K562 (cell line): ENCODE measurements at regions not wholly inside any gene's neighbourhood (a gene's known extent, or its start where the extent isn't known, plus 50 kb on each side); places are given as distances from the start of the nearest gene placed in this dataset.

Experiments
- ATAC-seq: fragments of 200-7000 bp; cut with Tn5 transposase; 3 replicates; pipeline ENCODE4 v1.9.1; 2020; ENCODE audit warnings: moderate library complexity
- BruUV-seq: library from RNA; stranded (reverse); fragments of 400-500 nt; replicated peaks from 2 replicates; lab custom pipeline; 2021; lab: Mats Ljungman, UMichigan
- CTCF ChIA-PET: fragments of 300-600 bp; formaldehyde crosslinking; extraction: SDS; loops from one replicate; lab custom pipeline; 2021; ENCODE audit warnings: low intra/inter-chr PET ratio; lab: Yijun Ruan, JAX
- POLR2A ChIA-PET: fragments of 300-600, 350-650 bp; sonication (Branson Sonifier 250); formaldehyde crosslinking; extraction: SDS; loops from one replicate; lab custom pipeline; 2021; ENCODE audit warnings: antibody characterized with exemption, inconsistent platforms; lab: Yijun Ruan, JAX
- DNase-seq, 4 experiments: peaks; one replicate each; pipeline versions ENCODE4 v3.0.0 to v3.0.0-alpha.2; 2011 to 2018; ENCODE audit warnings: low spot score in 3 of 4, mixed read lengths in 3 of 4; ENCODE audit errors: extremely low read depth in 1 of 4
- FAIRE-seq: peaks from 2 replicates; lab custom pipeline; 2011; peaks lifted over from hg19 to GRCh38; lab: Jason Lieb, UNC
- H2AFZ ChIP-seq: 2 replicates; pipeline ENCODE4 v1.6.0; 2011; ENCODE audit warnings: low read depth, low read length, control low read depth, inconsistent platforms
- H3K27ac ChIP-seq: fragments of 200-600 bp; 3 replicates; pipeline ENCODE4 v1.8.0; 2011; ENCODE audit warnings: low read depth, mild to moderate bottlenecking, control low read depth, inconsistent platforms, low read length, moderate library complexity, mixed read lengths; ENCODE audit errors: extremely low read depth
- H3K27me3 ChIP-seq, 2 experiments: fragments of 300-600 bp in 1 of 2; 2 replicates in 1 of 2; 3 replicates in 1 of 2; pipeline versions ENCODE4 v1.6.0 to v1.8.0; 2011; ENCODE audit warnings: inconsistent platforms in 2 of 2, low read length in 2 of 2, mild to moderate bottlenecking in 1 of 2, mixed read lengths in 1 of 2, moderate library complexity in 1 of 2; ENCODE audit not compliant: control insufficient read depth in 2 of 2, insufficient read depth in 2 of 2
- H3K36me3 ChIP-seq: fragments of 300-600 bp; 3 replicates; pipeline ENCODE4 v1.8.0; 2011; ENCODE audit warnings: mild to moderate bottlenecking, low read length, inconsistent platforms; ENCODE audit not compliant: control insufficient read depth, insufficient read depth
- H3K4me1 ChIP-seq, 2 experiments: fragments of 200-600 bp in 1 of 2; replicated peaks in 1 of 2; 2 replicates in 1 of 2; 3 replicates in 1 of 2; pipeline versions ENCODE4 v1.5.1 to v1.8.0; 2011; ENCODE audit warnings: inconsistent platforms in 2 of 2, low read length in 2 of 2, mild to moderate bottlenecking in 1 of 2, mixed read lengths in 1 of 2, moderate library complexity in 1 of 2; ENCODE audit not compliant: control insufficient read depth in 2 of 2, insufficient read depth in 2 of 2
- H3K4me2 ChIP-seq: 2 replicates; pipeline ENCODE4 v1.6.1; 2011; ENCODE audit warnings: low read length, control low read depth, inconsistent platforms, mixed read lengths; ENCODE audit not compliant: insufficient read depth
- H3K4me3 ChIP-seq: fragments of 200-600 bp; sonication (generic), shearing (Covaris generic); 2 replicates; pipeline ENCODE4 v1.5.1; 2016; ENCODE audit warnings: control low read depth, inconsistent platforms
- H3K79me2 ChIP-seq: fragments of 200-600 bp; 3 replicates; pipeline ENCODE4 v1.8.0; 2011; ENCODE audit warnings: low read length, inconsistent platforms; ENCODE audit not compliant: control insufficient read depth, insufficient read depth
- H3K9ac ChIP-seq, 2 experiments: 2 replicates each; pipeline versions ENCODE4 v1.6.0 to v1.6.1; 2011; ENCODE audit warnings: low read depth in 2 of 2, low read length in 2 of 2, control low read depth in 1 of 2, inconsistent platforms in 1 of 2, mild to moderate bottlenecking in 1 of 2, mixed read lengths in 1 of 2; ENCODE audit not compliant: insufficient read depth in 1 of 2
- H3K9me1 ChIP-seq: one replicate; pipeline ENCODE4 v1.6.0; 2011; ENCODE audit warnings: inconsistent platforms, mild to moderate bottlenecking, low read length, moderate library complexity; ENCODE audit not compliant: control insufficient read depth, insufficient read depth
- H3K9me3 ChIP-seq: replicated peaks from 2 replicates; pipeline ENCODE4 v1.5.1; 2011; ENCODE audit warnings: low read depth, low read length, inconsistent platforms; ENCODE audit not compliant: control insufficient read depth, insufficient read depth
- H4K20me1 ChIP-seq: replicated peaks from 2 replicates; pipeline ENCODE4 v1.6.1; 2011; ENCODE audit warnings: low read length, inconsistent platforms, mixed read lengths; ENCODE audit not compliant: control insufficient read depth, insufficient read depth
- CBX8 ChIP-seq: fragments of 200-600 bp; sonication (generic); IDR thresholded peaks from 2 replicates; pipeline ENCODE4 v1.6.1; 2012; ENCODE audit warnings: borderline replicate concordance, mixed run types, low read depth, mild to moderate bottlenecking, moderate library complexity, mixed read lengths, low read length, control low read depth, inconsistent platforms; ENCODE audit not compliant: poor library complexity, severe bottlenecking; ENCODE audit errors: extremely low read depth
- ESRRA ChIP-seq: fragments of 450-650 bp; IDR thresholded peaks from 2 replicates; pipeline ENCODE4 v1.6.1; 2014; ENCODE audit warnings: low read depth, mild to moderate bottlenecking, moderate library complexity, borderline replicate concordance
- HDGF ChIP-seq: fragments of 450-650 bp; IDR thresholded peaks from 2 replicates; pipeline ENCODE4 v1.6.1; 2016
- HNRNPL ChIP-seq: fragments of 200-400 bp; formaldehyde crosslinking; IDR thresholded peaks from 2 replicates; pipeline ENCODE4 v1.6.1; 2017; ENCODE audit warnings: low read depth, mild to moderate bottlenecking, low read length
- KHSRP ChIP-seq: fragments of 450-650 bp; IDR thresholded peaks from 2 replicates; pipeline ENCODE4 v1.6.1; 2017
- NUFIP1 ChIP-seq: fragments of 450-650 bp; IDR thresholded peaks from 2 replicates; pipeline ENCODE4 v1.6.1; 2018; ENCODE audit not compliant: partially characterized antibody
- POLR2B ChIP-seq: fragments of 450-650 bp; IDR thresholded peaks from 2 replicates; pipeline ENCODE4 v1.6.1; 2018; ENCODE audit warnings: low read depth; ENCODE audit not compliant: partially characterized antibody
- PPARD ChIP-seq: fragments of 250-450 bp; sonication (Bioruptor Pico); IDR thresholded peaks from 2 replicates; pipeline ENCODE4 v1.8.0; 2022; ENCODE audit warnings: inconsistent platforms, mild to moderate bottlenecking, moderate library complexity
- TFAM ChIP-seq: fragments of 250-450 bp; sonication (Bioruptor Pico); conservative IDR thresholded peaks from 2 replicates; pipeline ENCODE4 v1.5.0; 2021; ENCODE audit warnings: mild to moderate bottlenecking, moderate library complexity
- TOE1 ChIP-seq, 2 experiments: fragments of 450-650 bp in 1 of 2; sonication (generic) in 1 of 2; formaldehyde crosslinking in 1 of 2; IDR thresholded peaks; 2 replicates each; pipeline versions ENCODE4 v1.7.1 to v1.8.0; 2016 to 2022; ENCODE audit warnings: borderline replicate concordance in 2 of 2, mild to moderate bottlenecking in 2 of 2, antibody characterized with exemption in 1 of 2, inconsistent platforms in 1 of 2, low read depth in 1 of 2, missing genetic modification reagents in 1 of 2, moderate library complexity in 1 of 2
- ZNF551 ChIP-seq: fragments of 250-450 bp; sonication (Bioruptor Pico); IDR thresholded peaks from 2 replicates; pipeline ENCODE4 v1.5.0; 2021; ENCODE audit warnings: mild to moderate bottlenecking, moderate library complexity
- ZNF57 ChIP-seq: fragments of 450-650 bp; formaldehyde crosslinking; IDR thresholded peaks from 2 replicates; pipeline ENCODE4 v1.4.0; 2020; ENCODE audit warnings: mild to moderate bottlenecking, moderate library complexity
- WGBS: fragments of 100-300 bp; shearing (Covaris generic); methylation state at CpG from one replicate; pipeline ENCODE4 v1.1.6; 2016; ENCODE audit warnings: low coverage, mixed read lengths; ENCODE audit not compliant: insufficient coverage; ENCODE audit errors: missing lambda C conversion rate; 5-methylcytosine and 5-hydroxymethylcytosine counted together
- in situ Hi-C: fragments of 300-500 bp; cut with MboI; formaldehyde crosslinking; loops from 4 replicates; pipeline ENCODE4 v1.15.0; 2018; ENCODE audit warnings: inconsistent platforms, mixed read lengths
- intact Hi-C: fragments of 100-400 bp; cut with micrococcal nuclease; formaldehyde crosslinking; loops from 2 replicates; pipeline ENCODE4 v1.14.2; 2022
- TF ChIP-seq, protein P1 (sequence below): fragments of 250-450 bp; sonication (Bioruptor Pico); IDR thresholded peaks from 2 replicates; pipeline ENCODE4 v1.8.0; 2021; ENCODE audit warnings: mild to moderate bottlenecking, moderate library complexity
- TF ChIP-seq, protein P2 (sequence below): sonication (generic); formaldehyde crosslinking; IDR thresholded peaks from 2 replicates; pipeline ENCODE4 v1.8.0; 2023; ENCODE audit warnings: mild to moderate bottlenecking, missing genetic modification reagents
- TF ChIP-seq, protein P3 (sequence below): fragments of 450-650 bp; conservative IDR thresholded peaks from 2 replicates; pipeline ENCODE4 v1.6.1; 2016; ENCODE audit warnings: missing genetic modification characterization, low read depth, mild to moderate bottlenecking, missing compliant biosample characterization, moderate library complexity

DNA sequence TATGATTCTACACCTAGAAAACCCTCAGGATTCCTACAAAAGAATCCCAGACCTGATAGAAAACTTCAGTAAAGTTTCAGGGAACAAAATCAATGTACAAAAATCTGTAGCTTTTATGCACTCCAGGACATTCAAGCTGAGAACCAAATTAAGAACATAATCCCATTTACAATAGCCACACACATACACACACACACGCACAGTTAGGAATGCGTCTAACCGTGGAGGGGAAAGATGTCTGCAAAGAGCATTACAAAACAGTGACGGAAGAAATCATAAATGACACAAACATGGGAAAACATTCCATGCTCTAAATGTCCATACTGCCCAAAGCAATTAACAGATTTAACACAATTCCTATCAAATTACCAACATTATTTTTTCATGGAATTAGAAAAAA lies 51.4 kb upstream of the CAST start (continued):
- TF ChIP-seq, protein P1, sequence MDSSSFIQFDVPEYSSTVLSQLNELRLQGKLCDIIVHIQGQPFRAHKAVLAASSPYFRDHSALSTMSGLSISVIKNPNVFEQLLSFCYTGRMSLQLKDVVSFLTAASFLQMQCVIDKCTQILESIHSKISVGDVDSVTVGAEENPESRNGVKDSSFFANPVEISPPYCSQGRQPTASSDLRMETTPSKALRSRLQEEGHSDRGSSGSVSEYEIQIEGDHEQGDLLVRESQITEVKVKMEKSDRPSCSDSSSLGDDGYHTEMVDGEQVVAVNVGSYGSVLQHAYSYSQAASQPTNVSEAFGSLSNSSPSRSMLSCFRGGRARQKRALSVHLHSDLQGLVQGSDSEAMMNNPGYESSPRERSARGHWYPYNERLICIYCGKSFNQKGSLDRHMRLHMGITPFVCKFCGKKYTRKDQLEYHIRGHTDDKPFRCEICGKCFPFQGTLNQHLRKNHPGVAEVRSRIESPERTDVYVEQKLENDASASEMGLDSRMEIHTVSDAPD (CRISPR knock-in tag) = no peak
- no peak for TF ChIP-seq KHSRP
- TF ChIP-seq, all 486 proteins: peak for 0

DNA sequence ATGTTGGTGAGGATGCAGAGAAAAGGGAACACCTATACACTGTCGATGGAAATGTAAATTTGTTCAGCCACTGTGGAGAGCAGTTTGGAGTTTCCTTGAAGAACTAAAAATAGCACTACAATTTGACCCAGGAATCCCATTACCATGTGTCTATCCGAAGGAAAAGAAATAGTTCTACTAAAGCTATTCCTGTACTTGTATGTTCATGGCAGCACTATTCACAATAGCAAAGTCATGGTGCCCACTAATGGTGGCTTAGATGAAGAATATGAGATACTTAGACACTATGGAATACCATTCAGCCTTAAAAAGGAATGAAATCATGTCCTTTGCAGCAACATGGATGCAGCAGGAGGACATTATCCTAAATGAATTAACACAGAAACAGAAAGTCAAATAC lies 50.2 kb upstream of the CAST start:
- no peak for DNase-seq
- Histone ChIP-seq H3K4me1 (no peaks in the 10 kb centered on the region), H2AFZ (no peak overlapping the region), H3K9me1 (no peaks in the 10 kb centered on the region), H3K4me3 (no peak overlapping the region), H3K4me2 (no peak overlapping the region), H4K20me1 (no peaks in the 10 kb centered on the region), H3K27ac (no peak overlapping the region), H3K27me3 (peaks cover 0 to 2% of the 10 kb centered on the region in 2 experiments; a peak in 1 of 5 replicates), H3K9ac (no peak overlapping the region), H3K9me3 (no peaks in the 10 kb centered on the region), H3K79me2 (no peaks in the 10 kb centered on the region), H3K36me3 (no peaks in the 10 kb centered on the region)
- ChIA-PET POLR2A (no interaction called here), CTCF (no interaction called here)
- no peak for FAIRE-seq
- intact Hi-C loops = loop anchor here (5.0 to 10.0 kb wide), 4 partner anchors 130 to 530 kb away; partner anchors contain the start of gene LIX1
- 0% methylated on average over 2 of the region's 2 CpGs for WGBS
- no peak for ATAC-seq
- BruUV-seq = no TSS peak
- TF ChIP-seq ZNF57 (CRISPR knock-in tag) (no peak), HDGF (no peak), TOE1 (IDR thresholded peaks at IDR 0.05; ENCODE audit: borderline replicate concordance) (no peak), TOE1 (CRISPR knock-in tag; IDR thresholded peaks at IDR 0.05; ENCODE audit: borderline replicate concordance, low read depth) (no peak), PPARD (CRISPR knock-in tag) (no peak), ESRRA (no peak), CBX8 (no peak), TFAM (CRISPR knock-in tag) (no peak), NUFIP1 (no peak), POLR2B (no peak), HNRNPL (no peak), ZNF551 (CRISPR knock-in tag) (no peak)
- TF ChIP-seq, protein P2, sequence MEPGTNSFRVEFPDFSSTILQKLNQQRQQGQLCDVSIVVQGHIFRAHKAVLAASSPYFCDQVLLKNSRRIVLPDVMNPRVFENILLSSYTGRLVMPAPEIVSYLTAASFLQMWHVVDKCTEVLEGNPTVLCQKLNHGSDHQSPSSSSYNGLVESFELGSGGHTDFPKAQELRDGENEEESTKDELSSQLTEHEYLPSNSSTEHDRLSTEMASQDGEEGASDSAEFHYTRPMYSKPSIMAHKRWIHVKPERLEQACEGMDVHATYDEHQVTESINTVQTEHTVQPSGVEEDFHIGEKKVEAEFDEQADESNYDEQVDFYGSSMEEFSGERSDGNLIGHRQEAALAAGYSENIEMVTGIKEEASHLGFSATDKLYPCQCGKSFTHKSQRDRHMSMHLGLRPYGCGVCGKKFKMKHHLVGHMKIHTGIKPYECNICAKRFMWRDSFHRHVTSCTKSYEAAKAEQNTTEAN (CRISPR knock-in tag) = no peak
- TF ChIP-seq, protein P3, sequence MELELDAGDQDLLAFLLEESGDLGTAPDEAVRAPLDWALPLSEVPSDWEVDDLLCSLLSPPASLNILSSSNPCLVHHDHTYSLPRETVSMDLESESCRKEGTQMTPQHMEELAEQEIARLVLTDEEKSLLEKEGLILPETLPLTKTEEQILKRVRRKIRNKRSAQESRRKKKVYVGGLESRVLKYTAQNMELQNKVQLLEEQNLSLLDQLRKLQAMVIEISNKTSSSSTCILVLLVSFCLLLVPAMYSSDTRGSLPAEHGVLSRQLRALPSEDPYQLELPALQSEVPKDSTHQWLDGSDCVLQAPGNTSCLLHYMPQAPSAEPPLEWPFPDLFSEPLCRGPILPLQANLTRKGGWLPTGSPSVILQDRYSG = no peak
- in situ Hi-C loops = no loop called here
